Activated naive CD4-positive, alpha-beta T cell treated with anti-CD3 and anti-CD28 coated beads, Interleukin-2, amount 10 ng/mL, durations not matched to agents 7 days and 5 days (primary cell): ENCODE measurements at regions not wholly inside any gene's neighbourhood (a gene's known extent, or its start where the extent isn't known, plus 50 kb on each side); places are given as distances from the start of the nearest gene placed in this dataset.
A peak's percentile ranks its signal among the peaks of the same experiment; 100 is the strongest.
"Not testable (repeated sequence)": the region's sequence is repeated elsewhere in the genome, so short reads cannot be mapped to it uniquely, and the experiment has no call there.

Experiments used
- CTCF ChIA-PET: fragments of 350-600 bp; sonication (Branson Sonifier 250); formaldehyde crosslinking; loops from one replicate; lab custom pipeline; 2021; ENCODE audit warnings: antibody characterized with exemption; lab: Charles Lee
- DNase-seq: peaks from one replicate; pipeline ENCODE4 v3.0.0-alpha.2; 2020
- H3K27ac Mint-ChIP-seq: one replicate; pipeline ENCODE4 v1.8.0; 2021; ENCODE audit warnings: mild to moderate bottlenecking, moderate library complexity, mixed read lengths
- H3K27me3 Mint-ChIP-seq: one replicate; pipeline ENCODE4 v1.8.0; 2021; ENCODE audit warnings: mild to moderate bottlenecking, mixed read lengths
- H3K36me3 Mint-ChIP-seq: one replicate; pipeline ENCODE4 v1.8.0; 2021; ENCODE audit warnings: mixed read lengths
- H3K4me1 Mint-ChIP-seq: one replicate; pipeline ENCODE4 v1.8.0; 2021; ENCODE audit warnings: mixed read lengths
- H3K4me3 Mint-ChIP-seq: one replicate; pipeline ENCODE4 v1.8.0; 2021; ENCODE audit warnings: mild to moderate bottlenecking, moderate library complexity, mixed read lengths
- H3K9me3 Mint-ChIP-seq: one replicate; pipeline ENCODE4 v1.8.0; 2021; ENCODE audit warnings: mixed read lengths

GRCh38 chr13:32828711-32829110 lies 187.5 kb upstream of the KL start:
- DNase-seq, result no peak

DNA sequence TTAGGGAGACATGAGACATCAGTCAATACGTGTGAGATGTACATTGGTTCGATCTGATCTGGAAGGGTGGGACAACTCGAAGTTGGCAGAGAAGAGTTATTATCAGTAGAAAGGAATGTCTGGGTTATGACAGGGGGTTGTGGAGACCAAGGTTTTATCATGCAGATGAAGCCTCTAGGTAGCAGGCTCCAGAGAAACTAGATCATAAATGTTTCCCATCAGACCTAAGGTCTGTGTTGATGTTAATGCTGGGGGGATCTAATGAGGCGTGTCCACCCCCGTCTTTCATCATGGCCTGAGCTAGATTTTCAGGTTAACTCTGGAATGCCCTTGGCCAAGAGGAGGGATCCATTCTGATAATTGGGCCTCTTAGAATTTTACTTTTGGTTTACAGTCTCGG lies 187.0 kb upstream of the KL start:
- DNase-seq, result no peak
- Mint-ChIP-seq H3K27me3 (no peaks in the 10 kb centered on the region), H3K4me1 (peaks cover 12% of the 10 kb centered on the region), H3K36me3 (peaks cover 4% of the 10 kb centered on the region), H3K27ac (no peak overlapping the region), H3K4me3 (no peak overlapping the region), H3K9me3 (peaks cover 6% of the 10 kb centered on the region)
- CTCF ChIA-PET, result interaction anchor here (1.4 kb wide), 1 partner anchor 115 kb away, joined by 3 read pairs; no protein-coding TSS in a partner anchor

More at GRCh38 chr13:32828711-32829110, 187.5 kb upstream of the KL start:
- Mint-ChIP-seq H3K9me3 (peaks cover 4% of the 10 kb centered on the region), H3K4me1 (peaks cover 12% of the 10 kb centered on the region), H3K36me3 (peaks cover 4% of the 10 kb centered on the region), H3K4me3 (no peak overlapping the region), H3K27me3 (no peaks in the 10 kb centered on the region), H3K27ac (no peak overlapping the region)
- CTCF ChIA-PET, result no interaction called here

GRCh38 chr13:32829676-32830335 lies 186.4 kb upstream of the KL start:
- Mint-ChIP-seq H3K4me1 (peaks cover 12% of the 10 kb centered on the region), H3K36me3 (peaks cover 4% of the 10 kb centered on the region), H3K4me3 (no peak overlapping the region), H3K27ac (no peak overlapping the region), H3K27me3 (no peaks in the 10 kb centered on the region), H3K9me3 (peaks cover 6% of the 10 kb centered on the region)
- CTCF ChIA-PET, result interaction anchor here (1.4 kb wide), 1 partner anchor 114 kb away, joined by 3 read pairs; no protein-coding TSS in a partner anchor
- DNase-seq, result no peak

DNA sequence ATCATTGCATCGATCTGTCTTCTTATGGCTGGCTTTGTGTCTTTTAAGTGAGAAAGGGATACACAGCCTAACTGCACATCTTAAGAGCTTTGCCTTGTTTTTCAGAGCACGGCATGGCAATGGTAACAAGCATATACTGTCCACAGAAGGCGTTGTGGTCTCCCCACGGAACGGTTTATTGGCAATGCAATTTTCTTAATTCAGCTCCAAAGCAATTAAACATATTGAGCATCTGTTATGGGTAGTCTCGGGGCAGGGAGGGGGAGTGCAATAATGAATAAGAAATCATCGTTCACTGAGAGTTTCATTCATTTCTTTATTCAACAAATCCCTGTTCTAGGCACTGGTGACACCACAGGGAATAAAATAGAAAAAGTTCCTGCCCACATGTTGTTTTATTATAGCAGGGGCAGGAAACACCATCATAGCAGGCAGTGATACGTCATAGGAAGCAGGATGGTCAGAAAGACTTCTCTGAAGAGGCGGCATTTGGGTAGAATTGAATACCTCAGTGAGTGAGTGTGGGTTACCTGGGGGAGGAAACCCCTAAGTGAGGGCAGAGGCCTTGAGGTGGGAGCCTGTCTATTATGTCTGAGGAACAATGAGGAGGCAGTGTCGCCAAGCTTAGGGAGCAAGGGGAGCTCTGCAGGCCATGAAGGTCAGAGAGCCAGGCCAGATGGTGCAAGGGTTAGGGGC lies 185.7 kb upstream of the KL start:
- no peak for DNase-seq
- H3K27me3 Mint-ChIP-seq, result no peaks in the 10 kb centered on the region
- H3K4me3 Mint-ChIP-seq, result no peak overlapping the region
- H3K27ac Mint-ChIP-seq, result no peak overlapping the region
- peaks cover 6% of the 10 kb centered on the region for H3K9me3 Mint-ChIP-seq
- peaks cover 12% of the 10 kb centered on the region for H3K4me1 Mint-ChIP-seq
- peaks cover 4% of the 10 kb centered on the region for H3K36me3 Mint-ChIP-seq
- CTCF ChIA-PET, result interaction anchor here (1.4 kb wide), 1 partner anchor 114 kb away, joined by 3 read pairs; no protein-coding TSS in a partner anchor

GRCh38 chr13:32837307-32837972 lies 178.8 kb upstream of the KL start:
- no peak overlapping the region for H3K27ac Mint-ChIP-seq
- peaks cover 9% of the 10 kb centered on the region for H3K36me3 Mint-ChIP-seq
- DNase-seq, result no peak
- peaks cover 20% of the 10 kb centered on the region for H3K9me3 Mint-ChIP-seq
- no peak overlapping the region for H3K4me3 Mint-ChIP-seq
- CTCF ChIA-PET, result interaction anchor here (0.9 kb wide), 1 partner anchor 188 kb away, joined by 3 read pairs; no protein-coding TSS in a partner anchor
- H3K27me3 Mint-ChIP-seq, result no peaks in the 10 kb centered on the region
- peaks cover 29% of the 10 kb centered on the region for H3K4me1 Mint-ChIP-seq

DNA sequence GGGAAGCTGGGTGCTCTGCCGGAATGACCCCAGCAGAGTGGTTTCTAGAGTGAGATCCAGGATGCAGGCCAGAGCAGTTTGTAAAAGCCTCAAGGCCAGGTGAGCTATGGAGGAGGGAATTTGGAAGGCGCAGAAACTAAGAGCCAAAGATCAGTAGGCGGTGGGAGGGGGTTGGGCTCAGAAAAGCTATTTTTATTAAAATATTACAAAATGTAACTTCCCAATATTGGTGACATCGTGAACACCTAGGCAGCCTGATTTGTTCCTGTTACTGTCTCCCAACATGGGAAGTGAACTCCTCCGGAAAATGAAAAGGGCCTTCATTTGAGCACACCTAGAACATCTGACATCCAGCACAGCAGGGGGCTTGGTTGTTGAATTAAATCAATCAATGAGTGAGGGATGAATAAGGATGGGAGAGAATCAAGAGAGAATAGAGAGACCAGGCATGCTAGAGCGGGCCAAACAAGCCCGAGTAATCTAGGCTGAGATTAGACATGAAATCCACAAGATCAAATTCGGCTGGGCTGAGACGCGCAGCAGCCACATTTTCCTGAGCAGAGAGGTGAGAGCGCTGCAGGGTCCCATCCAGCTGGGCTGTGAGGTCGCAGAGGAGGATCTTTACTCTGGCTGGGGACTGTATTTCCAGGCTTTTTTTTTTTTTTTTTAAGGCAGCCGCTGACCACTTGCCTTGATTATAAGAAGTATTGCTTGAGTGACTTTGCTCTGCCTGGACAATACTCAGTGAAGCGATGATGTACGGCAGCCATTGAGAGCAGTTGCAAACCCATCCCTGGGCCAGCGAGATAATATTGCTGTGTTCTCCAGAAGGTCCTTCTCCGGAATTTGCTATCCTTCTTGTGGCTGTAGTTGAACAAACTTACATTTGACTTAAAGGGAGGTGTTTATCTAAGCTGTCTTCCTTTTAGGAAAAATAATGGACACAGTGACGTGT lies 178.0 kb upstream of the KL start:
- Mint-ChIP-seq H3K27ac (peak overlapping the region; percentile 84), H3K9me3 (peaks cover 20% of the 10 kb centered on the region), H3K4me3 (no peak overlapping the region), H3K27me3 (no peaks in the 10 kb centered on the region), H3K4me1 (peaks cover 29% of the 10 kb centered on the region), H3K36me3 (peaks cover 9% of the 10 kb centered on the region)
- no peak for DNase-seq
- CTCF ChIA-PET, result no interaction called here

DNA sequence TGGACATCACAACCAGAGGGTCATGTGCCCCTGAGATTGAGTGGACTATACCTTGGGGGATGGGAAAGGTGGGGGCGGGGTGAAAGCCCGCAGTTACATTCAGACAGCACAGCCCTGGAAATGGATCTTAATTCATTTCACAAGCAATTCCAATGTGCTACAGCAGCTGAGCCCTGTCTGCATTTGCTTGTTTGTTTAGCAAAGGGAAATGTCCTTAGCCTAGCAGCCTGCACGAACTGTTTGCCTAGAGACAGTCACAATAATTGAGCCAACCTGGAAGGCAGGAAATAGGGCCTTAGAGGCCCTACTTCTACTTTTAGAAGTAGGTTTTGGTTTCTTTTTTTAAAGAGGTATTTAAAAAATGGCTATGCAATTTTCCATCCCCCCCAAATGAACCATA lies 177.3 kb upstream of the KL start:
- no peaks in the 10 kb centered on the region for H3K27me3 Mint-ChIP-seq
- peaks cover 15% of the 10 kb centered on the region for H3K9me3 Mint-ChIP-seq
- peaks cover 9% of the 10 kb centered on the region for H3K36me3 Mint-ChIP-seq
- H3K4me3 Mint-ChIP-seq, result no peak overlapping the region
- CTCF ChIA-PET, result interaction anchor here (0.6 kb wide), 1 partner anchor 805 kb away, joined by 3 read pairs; no protein-coding TSS in a partner anchor
- H3K4me1 Mint-ChIP-seq, result peaks cover 29% of the 10 kb centered on the region
- DNase-seq, result peak; percentile 58
- H3K27ac Mint-ChIP-seq, result peak overlapping the region; percentile 84

DNA sequence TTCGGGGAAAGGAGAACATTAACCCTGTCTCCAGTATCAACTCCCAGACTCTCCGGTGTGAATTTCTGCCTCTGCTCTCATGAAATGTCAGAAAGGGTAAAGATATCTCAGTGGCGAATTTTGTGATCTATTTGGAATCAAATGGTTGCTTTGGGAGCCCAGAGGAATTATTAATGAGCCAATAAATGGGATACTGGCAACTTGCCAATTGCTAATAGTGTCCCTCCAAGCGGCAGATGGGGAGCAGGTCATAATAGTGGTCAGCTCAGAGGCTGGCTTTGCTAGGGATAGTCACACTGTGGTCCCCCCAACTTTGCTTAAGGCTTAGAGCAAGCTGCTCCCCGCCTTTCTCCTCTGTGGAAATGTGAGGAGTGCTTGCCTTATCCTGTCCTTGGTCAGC lies 176.1 kb upstream of the KL start:
- peaks cover 9% of the 10 kb centered on the region for H3K36me3 Mint-ChIP-seq
- CTCF ChIA-PET, result no interaction called here
- peaks cover 20% of the 10 kb centered on the region for H3K9me3 Mint-ChIP-seq
- H3K27ac Mint-ChIP-seq, result peak overlapping the region; percentile 55
- H3K27me3 Mint-ChIP-seq, result no peaks in the 10 kb centered on the region
- H3K4me1 Mint-ChIP-seq, result peaks cover 29% of the 10 kb centered on the region
- H3K4me3 Mint-ChIP-seq, result no peak overlapping the region
- no peak for DNase-seq

DNA sequence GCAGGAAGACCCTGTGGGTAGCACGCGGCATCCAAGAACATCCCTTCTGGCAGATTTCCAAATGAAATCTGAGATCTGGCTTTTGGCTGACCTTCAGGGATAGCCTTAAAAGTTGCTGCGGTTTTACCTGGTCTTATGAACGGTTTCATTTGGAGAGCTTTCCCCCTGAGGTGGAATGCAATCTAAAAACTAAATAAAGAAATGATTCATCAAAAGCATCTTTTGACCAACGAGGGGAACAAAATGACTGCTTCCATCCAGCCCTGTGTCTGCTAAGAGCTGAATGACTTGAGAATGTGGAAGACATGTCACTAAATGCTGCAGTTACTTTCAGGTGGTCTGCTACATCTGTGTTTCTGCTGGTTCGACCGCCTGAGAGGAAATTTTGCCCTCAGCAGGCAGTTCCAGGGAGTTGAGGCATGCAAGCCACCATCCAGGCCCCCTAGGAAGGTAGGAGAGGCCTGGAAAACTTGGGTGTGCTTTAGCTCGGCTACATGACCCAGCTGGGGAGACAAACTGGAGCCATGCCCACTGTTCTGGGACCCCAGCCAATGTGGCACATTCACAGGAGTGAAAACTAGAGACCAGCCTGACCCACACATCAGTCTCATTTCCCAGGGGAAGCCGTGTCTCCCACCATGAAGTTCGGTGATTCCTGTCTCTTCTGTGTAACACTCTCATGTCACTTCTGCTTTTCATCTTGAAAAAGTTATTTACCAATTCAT lies 175.1 kb upstream of the KL start:
- no peak for DNase-seq
- H3K36me3 Mint-ChIP-seq, result peaks cover 9% of the 10 kb centered on the region
- H3K4me1 Mint-ChIP-seq, result peaks cover 29% of the 10 kb centered on the region
- H3K9me3 Mint-ChIP-seq, result peaks cover 15% of the 10 kb centered on the region
- no peak overlapping the region for H3K4me3 Mint-ChIP-seq
- no peak overlapping the region for H3K27ac Mint-ChIP-seq
- H3K27me3 Mint-ChIP-seq, result no peaks in the 10 kb centered on the region
- CTCF ChIA-PET, result no interaction called here

- Mint-ChIP-seq H3K27ac (no peak overlapping the region), H3K4me3 (no peak overlapping the region), H3K27me3 (peaks cover 9% of the 10 kb centered on the region), H3K36me3 (peaks cover 4% of the 10 kb centered on the region), H3K4me1 (no peaks in the 10 kb centered on the region), H3K9me3 (peaks cover 7% of the 10 kb centered on the region)
- no peak for DNase-seq
- CTCF ChIA-PET, result no interaction called here
Measured at GRCh38 chr13:32845952-32846950, 170.0 kb upstream of the KL start.

GRCh38 chr13:32847976-32848375 lies 168.2 kb upstream of the KL start:
- H3K36me3 Mint-ChIP-seq, H3K4me3 Mint-ChIP-seq, H3K9me3 Mint-ChIP-seq, H3K27ac Mint-ChIP-seq, DNase-seq, H3K4me1 Mint-ChIP-seq, CTCF ChIA-PET: not testable (repeated sequence)
- peaks cover 16% of the 10 kb centered on the region for H3K27me3 Mint-ChIP-seq

GRCh38 chr13:32849369-32849768 lies 166.9 kb upstream of the KL start:
- no peak overlapping the region for H3K4me3 Mint-ChIP-seq
- no peaks in the 10 kb centered on the region for H3K4me1 Mint-ChIP-seq
- H3K27ac Mint-ChIP-seq, result no peak overlapping the region
- no peaks in the 10 kb centered on the region for H3K36me3 Mint-ChIP-seq
- H3K9me3 Mint-ChIP-seq, result peaks cover 5% of the 10 kb centered on the region
- CTCF ChIA-PET, result no interaction called here
- DNase-seq, result no peak
- peaks cover 17% of the 10 kb centered on the region for H3K27me3 Mint-ChIP-seq
